ENCODE measurements at regions not wholly inside any gene's neighbourhood (a gene's known extent, or its start where the extent isn't known, plus 50 kb on each side); places are given as distances from the start of the nearest gene placed in this dataset.

DNA sequence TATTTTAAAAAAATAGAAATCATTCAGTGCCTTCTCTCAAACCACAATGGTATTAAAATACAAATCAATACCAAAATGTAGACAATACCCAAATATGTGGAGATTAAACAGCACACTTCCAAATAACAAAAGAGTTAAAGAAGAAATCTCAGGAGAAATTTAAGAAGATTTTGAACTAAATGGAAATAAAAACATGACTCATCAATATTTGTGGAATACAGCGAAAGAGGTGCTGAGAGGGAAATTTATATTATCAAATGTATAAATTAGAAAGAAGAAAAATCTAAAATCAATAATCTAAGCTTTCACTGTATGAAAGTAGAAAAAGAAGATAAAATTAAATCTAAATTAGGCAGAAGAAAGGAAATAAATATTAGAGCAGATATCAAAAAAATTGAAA is 233.1 kb downstream of the RPIA start:
- Mint-ChIP-seq H3K27ac (no peak overlapping the region), H3K27me3 (ENCODE audit: low read depth, poor library complexity) (peaks cover 2% of the 10 kb centered on the region), H3K36me3 (ENCODE audit: low read depth) (no peaks in the 10 kb centered on the region), H3K4me1 (no peaks in the 10 kb centered on the region), H3K4me3 (no peak overlapping the region), H3K9me3 (peaks cover 76% of the 10 kb centered on the region)
- no peak for DNase-seq
- TF ChIP-seq, protein P1, sequence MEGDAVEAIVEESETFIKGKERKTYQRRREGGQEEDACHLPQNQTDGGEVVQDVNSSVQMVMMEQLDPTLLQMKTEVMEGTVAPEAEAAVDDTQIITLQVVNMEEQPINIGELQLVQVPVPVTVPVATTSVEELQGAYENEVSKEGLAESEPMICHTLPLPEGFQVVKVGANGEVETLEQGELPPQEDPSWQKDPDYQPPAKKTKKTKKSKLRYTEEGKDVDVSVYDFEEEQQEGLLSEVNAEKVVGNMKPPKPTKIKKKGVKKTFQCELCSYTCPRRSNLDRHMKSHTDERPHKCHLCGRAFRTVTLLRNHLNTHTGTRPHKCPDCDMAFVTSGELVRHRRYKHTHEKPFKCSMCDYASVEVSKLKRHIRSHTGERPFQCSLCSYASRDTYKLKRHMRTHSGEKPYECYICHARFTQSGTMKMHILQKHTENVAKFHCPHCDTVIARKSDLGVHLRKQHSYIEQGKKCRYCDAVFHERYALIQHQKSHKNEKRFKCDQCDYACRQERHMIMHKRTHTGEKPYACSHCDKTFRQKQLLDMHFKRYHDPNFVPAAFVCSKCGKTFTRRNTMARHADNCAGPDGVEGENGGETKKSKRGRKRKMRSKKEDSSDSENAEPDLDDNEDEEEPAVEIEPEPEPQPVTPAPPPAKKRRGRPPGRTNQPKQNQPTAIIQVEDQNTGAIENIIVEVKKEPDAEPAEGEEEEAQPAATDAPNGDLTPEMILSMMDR (IDR thresholded peaks at IDR 0.05): no peak

DNA sequence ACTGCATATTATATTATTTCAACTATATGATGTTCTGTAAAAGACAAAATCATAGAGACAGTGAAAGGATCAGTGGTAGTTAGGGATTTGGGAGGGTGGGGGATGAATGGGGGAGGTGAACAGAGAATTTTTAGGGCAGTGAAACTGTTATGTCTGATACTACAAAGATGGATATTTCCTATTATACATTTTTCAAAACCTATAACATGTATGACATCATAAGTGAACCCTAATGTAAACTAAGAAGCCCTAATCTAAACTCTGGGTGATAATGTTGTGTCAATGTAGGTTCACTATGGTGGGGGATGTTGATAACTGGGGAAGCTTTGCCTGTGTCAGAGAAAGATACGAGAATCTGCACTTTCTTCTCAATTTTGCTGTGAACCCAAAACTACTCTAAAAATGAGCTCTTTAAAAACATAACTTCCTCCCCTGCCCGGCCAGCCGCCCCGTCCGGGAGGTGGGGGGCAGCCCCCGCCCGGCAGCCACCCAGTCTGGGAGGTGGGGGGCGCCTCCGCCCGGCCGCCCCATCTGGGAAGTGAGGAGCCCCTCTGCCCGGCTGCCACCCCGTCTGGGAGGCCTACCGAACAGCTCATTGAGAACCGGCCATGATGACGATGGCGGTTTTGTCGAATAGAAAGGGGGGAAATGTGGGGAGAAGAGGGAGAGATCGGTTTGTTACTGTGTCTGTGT is 234.4 kb downstream of the RPIA start:
- H3K4me1 Mint-ChIP-seq: no peaks in the 10 kb centered on the region
- H3K4me3 Mint-ChIP-seq: no peak overlapping the region
- H3K36me3 Mint-ChIP-seq (ENCODE audit: low read depth): no peaks in the 10 kb centered on the region
- peaks cover 79% of the 10 kb centered on the region for H3K9me3 Mint-ChIP-seq
- no peak for DNase-seq
- H3K27ac Mint-ChIP-seq: no peak overlapping the region
- H3K27me3 Mint-ChIP-seq (ENCODE audit: low read depth, poor library complexity): peaks cover 2% of the 10 kb centered on the region
- TF ChIP-seq, protein P1 (IDR thresholded peaks at IDR 0.05): no peak

DNA sequence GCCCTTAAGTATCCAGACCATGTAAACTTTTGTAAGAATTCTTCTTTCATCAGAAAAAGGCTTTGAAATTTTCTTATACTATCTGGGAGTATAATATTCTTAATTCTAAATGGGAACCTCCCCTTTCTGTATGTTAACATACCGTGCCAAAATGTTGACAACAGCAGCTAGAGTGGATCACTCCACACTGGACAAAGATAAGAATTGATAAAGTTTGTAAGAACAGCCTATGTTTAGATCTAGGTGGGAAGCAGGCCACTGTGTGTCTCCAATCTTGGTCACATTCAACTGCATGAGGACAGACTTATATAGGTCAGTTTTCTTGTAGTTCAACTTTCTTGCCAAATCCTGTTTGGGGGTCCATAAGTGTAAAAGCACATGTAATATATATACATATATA is 235.7 kb downstream of the RPIA start:
- Mint-ChIP-seq H3K36me3 (ENCODE audit: low read depth) (no peaks in the 10 kb centered on the region), H3K27me3 (ENCODE audit: low read depth, poor library complexity) (peaks cover 2% of the 10 kb centered on the region), H3K4me1 (no peaks in the 10 kb centered on the region), H3K9me3 (peaks cover 79% of the 10 kb centered on the region), H3K4me3 (no peak overlapping the region), H3K27ac (no peak overlapping the region)
- TF ChIP-seq, protein P1 (IDR thresholded peaks at IDR 0.05): no peak
- no peak for DNase-seq

DNA sequence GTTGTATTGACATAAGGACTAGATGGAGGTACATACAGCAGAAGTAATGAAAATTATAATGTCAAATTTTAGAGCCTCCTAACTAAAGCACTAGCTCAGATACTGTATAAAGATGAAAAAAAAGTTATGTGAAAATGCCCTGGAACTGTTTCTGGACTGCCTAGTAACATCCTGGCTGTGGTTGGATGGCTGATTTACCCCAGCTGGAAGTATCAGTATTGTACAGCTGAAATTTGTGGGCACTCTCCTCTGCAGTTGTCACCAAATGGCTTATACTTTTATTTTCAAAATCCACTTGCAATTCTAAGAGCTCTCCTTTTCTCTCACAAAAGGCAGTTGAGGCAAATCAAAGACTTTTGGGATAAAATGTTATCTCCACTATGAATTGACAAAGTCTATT is 239.2 kb downstream of the RPIA start:
- Mint-ChIP-seq H3K4me3 (no peak overlapping the region), H3K27me3 (ENCODE audit: low read depth, poor library complexity) (no peaks in the 10 kb centered on the region), H3K36me3 (ENCODE audit: low read depth) (no peaks in the 10 kb centered on the region), H3K4me1 (no peaks in the 10 kb centered on the region), H3K27ac (no peak overlapping the region), H3K9me3 (peaks cover 78% of the 10 kb centered on the region)
- DNase-seq: no peak
- TF ChIP-seq, protein P1 (IDR thresholded peaks at IDR 0.05): no peak

DNA sequence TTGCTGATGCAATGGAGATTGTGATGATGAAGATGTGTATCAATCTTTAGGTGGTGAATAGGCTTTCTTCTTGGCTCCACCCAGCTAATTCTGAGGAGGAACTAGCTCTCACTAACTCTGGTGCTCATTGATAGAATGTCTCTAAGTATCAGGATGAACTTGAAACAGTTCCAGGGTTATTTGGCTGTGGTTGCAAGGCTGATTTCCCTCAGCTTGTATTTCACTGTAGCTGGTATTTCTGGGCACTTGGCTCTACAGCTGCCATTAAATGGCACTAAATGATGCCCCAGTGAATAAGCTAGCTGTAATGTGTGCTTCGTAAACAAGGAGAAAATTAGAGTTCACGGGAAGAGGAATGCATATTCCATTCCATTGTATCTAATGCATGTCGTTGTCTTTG is 241.2 kb downstream of the RPIA start:
- Mint-ChIP-seq H3K27me3 (ENCODE audit: low read depth, poor library complexity) (no peaks in the 10 kb centered on the region), H3K4me3 (no peak overlapping the region), H3K4me1 (no peaks in the 10 kb centered on the region), H3K27ac (no peak overlapping the region), H3K36me3 (ENCODE audit: low read depth) (no peaks in the 10 kb centered on the region), H3K9me3 (peaks cover 82% of the 10 kb centered on the region)
- TF ChIP-seq, protein P1 (IDR thresholded peaks at IDR 0.05): no peak
- no peak for DNase-seq

DNA sequence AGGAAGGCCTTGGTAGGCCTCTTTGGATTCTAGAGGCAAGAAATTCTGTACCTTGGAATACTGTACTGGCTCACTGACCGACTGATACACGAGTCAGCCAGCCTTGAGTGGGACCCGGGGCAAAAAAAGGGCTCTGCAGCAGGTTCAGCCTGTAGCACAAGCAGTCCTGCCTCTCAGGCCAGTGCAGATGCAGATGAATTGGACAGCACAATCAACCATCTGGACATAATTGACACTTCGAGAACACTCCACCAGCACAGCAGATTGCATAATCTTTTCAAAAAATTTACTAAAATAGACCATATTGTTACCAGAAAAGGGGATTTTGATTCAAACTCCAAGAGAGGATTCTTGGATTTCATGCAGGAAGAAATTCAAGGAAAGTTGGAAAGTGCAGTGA is 241.6 kb downstream of the RPIA start:
- no peaks in the 10 kb centered on the region for H3K27me3 Mint-ChIP-seq (ENCODE audit: low read depth, poor library complexity)
- no peaks in the 10 kb centered on the region for H3K4me1 Mint-ChIP-seq
- TF ChIP-seq, protein P1 (IDR thresholded peaks at IDR 0.05): no peak
- no peaks in the 10 kb centered on the region for H3K36me3 Mint-ChIP-seq (ENCODE audit: low read depth)
- H3K27ac Mint-ChIP-seq: no peak overlapping the region
- H3K9me3 Mint-ChIP-seq: peaks cover 81% of the 10 kb centered on the region
- no peak for DNase-seq
- no peak overlapping the region for H3K4me3 Mint-ChIP-seq
